ENCODE measurements at regions not wholly inside any gene's neighbourhood (a gene's known extent, or its start where the extent isn't known, plus 50 kb on each side); places are given as distances from the start of the nearest gene placed in this dataset.
"Not testable (repeated sequence)": the region's sequence is repeated elsewhere in the genome, so short reads cannot be mapped to it uniquely, and the experiment has no call there.

DNA sequence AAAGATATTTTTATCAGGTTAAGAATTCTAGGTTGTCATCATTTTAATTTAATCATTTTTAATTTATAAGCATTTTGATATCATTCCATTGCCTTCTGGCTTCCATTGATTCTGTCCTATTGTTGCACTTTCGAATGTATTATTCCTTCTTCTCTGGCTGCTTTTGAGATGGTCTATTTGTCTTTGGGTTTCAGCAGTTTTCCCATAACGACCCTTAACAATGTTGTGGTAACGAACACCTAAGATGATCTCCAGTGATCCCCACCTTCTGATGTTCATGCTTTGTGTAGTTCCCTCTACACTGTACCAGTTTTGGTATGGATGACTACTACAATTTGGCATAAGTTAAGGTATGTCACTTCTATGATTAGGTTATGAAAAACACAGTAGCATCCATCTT, 59.9 kb downstream of the MINAR1 start:
- no peak overlapping the region for H3K4me3 Mint-ChIP-seq
- no peaks in the 10 kb centered on the region for H3K4me1 Mint-ChIP-seq (ENCODE audit: low read depth)
- DNase-seq (ENCODE audit: low spot score): no peak
- no peak overlapping the region for H3K27ac Mint-ChIP-seq
- H3K9me3 Mint-ChIP-seq: no peaks in the 10 kb centered on the region
- no peaks in the 10 kb centered on the region for H3K36me3 Mint-ChIP-seq (ENCODE audit: low read depth)
- no peaks in the 10 kb centered on the region for H3K27me3 Mint-ChIP-seq (ENCODE audit: low read depth)

DNA sequence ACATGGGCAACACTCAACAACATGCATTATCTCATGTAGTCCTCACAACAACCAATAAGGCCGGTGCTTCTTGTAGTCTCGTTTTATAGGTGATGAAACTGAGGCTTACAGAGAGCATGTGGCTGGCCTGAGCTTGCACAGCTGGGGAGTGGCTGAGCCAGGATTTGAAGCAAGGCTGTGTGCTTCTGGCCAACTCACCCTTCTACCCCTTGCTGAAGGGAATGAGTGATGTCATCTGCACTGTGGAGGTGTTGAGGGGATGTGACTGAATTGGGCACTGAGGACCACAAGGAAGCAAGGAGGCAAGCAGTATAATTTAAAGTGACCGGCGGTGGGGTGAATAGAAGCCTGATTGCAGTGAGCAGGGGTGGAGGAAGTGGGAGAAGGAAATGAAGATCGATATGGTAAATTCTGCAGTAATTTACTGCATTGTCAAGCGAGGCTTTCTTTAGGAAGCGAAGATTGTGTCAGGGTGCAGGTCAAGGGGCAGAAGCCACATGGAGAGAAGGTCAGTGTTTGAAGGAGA, 62.3 kb downstream of the MINAR1 start:
- no peaks in the 10 kb centered on the region for H3K36me3 Mint-ChIP-seq (ENCODE audit: low read depth)

DNA sequence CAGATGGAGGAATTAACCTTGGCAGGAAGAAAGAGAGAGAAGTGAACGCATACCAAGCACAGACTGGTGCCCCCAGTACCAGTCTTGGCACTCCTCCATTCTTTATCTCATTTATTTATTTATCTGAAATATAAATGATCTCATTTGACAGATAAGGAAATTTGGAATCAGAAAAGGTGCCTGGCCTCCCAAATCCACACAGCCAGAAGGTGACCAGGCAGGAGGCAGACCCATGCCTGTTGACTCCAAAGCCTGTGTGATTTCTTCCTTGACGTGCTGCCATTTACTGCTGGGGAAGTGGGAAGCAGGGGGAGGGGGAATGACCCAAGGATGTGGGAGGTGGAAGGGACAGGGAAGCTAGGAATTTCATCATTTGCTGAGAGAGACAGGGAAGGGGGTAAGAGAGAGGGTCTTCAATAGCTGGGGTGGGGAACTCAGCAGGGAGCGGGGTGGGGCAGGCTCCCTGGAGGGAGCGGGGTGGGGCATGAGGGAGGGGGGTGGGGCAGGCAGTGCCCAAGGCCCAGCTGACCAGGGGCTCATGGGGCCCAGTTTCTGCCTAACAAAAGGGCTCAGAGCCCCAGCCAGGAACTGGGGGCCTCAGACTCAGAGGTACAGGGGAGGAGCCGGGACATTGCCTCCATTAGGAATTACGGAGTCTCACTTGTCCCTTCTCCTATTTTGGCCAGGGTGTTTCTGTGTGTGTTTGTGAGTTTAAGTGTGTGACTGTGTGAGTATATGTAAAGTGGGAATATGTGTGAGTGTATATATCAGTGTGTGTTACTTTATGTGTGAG, 63.0 kb downstream of the MINAR1 start:
- Mint-ChIP-seq H3K4me1 (ENCODE audit: low read depth) (no peaks in the 10 kb centered on the region), H3K9me3 (no peaks in the 10 kb centered on the region), H3K27ac (no peak overlapping the region), H3K4me3 (no peak overlapping the region), H3K36me3 (ENCODE audit: low read depth) (no peaks in the 10 kb centered on the region), H3K27me3 (ENCODE audit: low read depth) (no peaks in the 10 kb centered on the region)
- no peak for DNase-seq (ENCODE audit: low spot score)

More for the DNA sequence above, 62.3 kb downstream of the MINAR1 start:
- no peaks in the 10 kb centered on the region for H3K9me3 Mint-ChIP-seq
- no peaks in the 10 kb centered on the region for H3K4me1 Mint-ChIP-seq (ENCODE audit: low read depth)
- DNase-seq (ENCODE audit: low spot score): no peak
- H3K27ac Mint-ChIP-seq: no peak overlapping the region
- no peak overlapping the region for H3K4me3 Mint-ChIP-seq
- H3K27me3 Mint-ChIP-seq (ENCODE audit: low read depth): no peaks in the 10 kb centered on the region

DNA sequence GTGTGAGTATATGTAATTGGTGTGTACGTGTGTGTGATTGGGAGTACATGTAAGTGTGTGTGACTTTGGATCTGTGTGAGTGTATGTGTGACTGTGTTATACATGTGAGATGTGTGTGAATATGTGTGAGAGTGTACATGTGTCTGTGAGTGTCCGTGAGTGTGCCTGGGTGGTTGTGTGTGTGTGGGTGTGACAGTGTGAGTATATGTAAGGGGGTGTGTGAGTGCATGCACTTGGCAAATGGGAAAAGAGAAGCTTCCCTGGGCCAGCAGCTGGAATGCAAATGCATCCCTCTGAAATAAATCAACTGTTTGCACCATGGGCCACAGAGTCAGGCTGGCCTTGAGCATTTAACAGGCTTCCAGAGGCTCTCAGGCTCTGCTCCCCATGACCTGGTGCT, 63.6 kb downstream of the MINAR1 start:
- no peak for DNase-seq (ENCODE audit: low spot score)
- Mint-ChIP-seq H3K27ac (no peak overlapping the region), H3K4me1 (ENCODE audit: low read depth) (no peaks in the 10 kb centered on the region), H3K9me3 (no peaks in the 10 kb centered on the region), H3K36me3 (ENCODE audit: low read depth) (no peaks in the 10 kb centered on the region), H3K4me3 (no peak overlapping the region), H3K27me3 (ENCODE audit: low read depth) (no peaks in the 10 kb centered on the region)

DNA sequence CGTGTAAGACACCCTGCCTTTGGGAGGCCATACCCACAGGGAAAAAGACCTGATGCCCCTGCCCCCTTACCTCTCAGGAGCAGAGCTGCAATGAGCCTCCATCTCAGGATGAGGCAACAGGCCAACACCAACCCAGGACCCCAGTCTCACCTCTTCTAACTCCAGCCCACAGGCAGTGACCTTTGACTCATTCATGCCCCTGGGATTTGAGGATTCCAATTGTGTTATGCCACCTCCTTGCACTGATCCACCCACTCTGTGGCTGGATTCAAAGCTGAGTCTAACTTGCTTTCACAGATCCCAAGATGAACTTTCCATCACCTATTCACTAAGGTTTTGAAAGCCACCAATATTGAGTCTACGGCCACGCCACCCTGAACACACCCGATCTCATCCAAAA, 64.7 kb downstream of the MINAR1 start:
- Mint-ChIP-seq H3K36me3 (ENCODE audit: low read depth) (no peaks in the 10 kb centered on the region), H3K27ac (no peak overlapping the region), H3K4me3 (no peak overlapping the region), H3K4me1 (ENCODE audit: low read depth) (no peaks in the 10 kb centered on the region), H3K27me3 (ENCODE audit: low read depth) (no peaks in the 10 kb centered on the region), H3K9me3 (no peaks in the 10 kb centered on the region)
- no peak for DNase-seq (ENCODE audit: low spot score)

DNA sequence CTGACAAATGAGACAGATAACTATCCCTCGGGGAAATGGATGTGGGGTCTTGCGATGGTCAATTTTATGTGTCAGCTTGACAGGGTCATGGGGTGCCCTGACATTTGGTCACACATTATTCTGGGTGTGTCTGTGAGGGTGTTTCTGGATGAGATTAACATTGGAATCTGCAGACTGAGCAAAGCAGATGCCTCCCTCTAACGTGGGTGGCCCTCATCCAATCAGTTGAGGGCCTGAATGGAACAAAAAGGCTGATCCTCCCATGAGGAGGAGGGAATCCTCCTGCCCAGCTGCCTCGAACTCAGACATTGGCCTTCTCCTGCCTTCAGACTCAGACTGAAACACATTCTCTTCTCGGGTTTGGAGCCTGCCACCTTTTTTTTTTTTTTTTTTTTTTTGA, 69.0 kb downstream of the MINAR1 start:
- H3K4me1 Mint-ChIP-seq (ENCODE audit: low read depth): no peaks in the 10 kb centered on the region
- no peak overlapping the region for H3K27ac Mint-ChIP-seq
- no peaks in the 10 kb centered on the region for H3K27me3 Mint-ChIP-seq (ENCODE audit: low read depth)
- no peaks in the 10 kb centered on the region for H3K9me3 Mint-ChIP-seq
- no peak for DNase-seq (ENCODE audit: low spot score)
- H3K4me3 Mint-ChIP-seq: no peak overlapping the region
- H3K36me3 Mint-ChIP-seq (ENCODE audit: low read depth): no peaks in the 10 kb centered on the region

DNA sequence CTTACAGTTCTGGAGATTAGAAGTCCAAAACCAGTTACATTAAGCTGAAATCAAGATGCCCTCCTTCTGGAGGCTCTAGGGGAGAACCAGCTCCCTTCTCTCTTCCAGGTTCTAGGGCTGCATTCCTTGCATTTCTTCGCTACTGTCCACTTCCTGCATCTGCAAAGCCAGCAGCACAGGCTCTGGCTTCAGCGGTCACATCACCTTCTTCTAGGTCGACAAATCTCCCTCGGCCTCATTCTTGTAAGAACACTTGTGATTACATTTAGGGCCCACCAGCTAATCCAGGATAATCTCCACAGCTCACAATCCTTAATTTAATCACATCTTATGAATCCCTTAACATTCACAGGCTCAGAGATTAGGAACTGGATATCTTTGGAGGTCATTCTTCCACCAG, 73.8 kb downstream of the MINAR1 start:
- Mint-ChIP-seq H3K27me3 (ENCODE audit: low read depth) (no peaks in the 10 kb centered on the region), H3K4me3 (no peak overlapping the region), H3K9me3 (no peaks in the 10 kb centered on the region), H3K27ac (no peak overlapping the region), H3K4me1 (ENCODE audit: low read depth) (no peaks in the 10 kb centered on the region), H3K36me3 (ENCODE audit: low read depth) (no peaks in the 10 kb centered on the region)
- no peak for DNase-seq (ENCODE audit: low spot score)

DNA sequence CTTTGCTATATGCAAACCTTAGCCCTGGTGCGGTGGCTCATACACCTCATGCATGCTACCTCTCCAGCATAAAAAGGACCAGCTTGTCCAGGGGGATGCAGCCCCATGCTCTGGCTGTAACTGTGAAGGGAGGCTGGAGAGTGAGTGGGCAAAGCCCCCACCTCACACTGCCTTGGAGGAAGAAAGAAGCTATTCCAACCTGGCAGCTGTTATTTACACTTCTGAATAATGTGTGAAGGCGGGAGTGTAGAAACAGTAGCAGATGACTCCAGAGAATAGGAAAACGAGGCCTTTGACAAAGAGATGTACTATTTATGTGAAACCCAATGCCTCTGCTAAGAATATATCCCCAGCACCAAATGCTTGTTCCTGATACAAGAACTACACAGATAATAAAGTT, 80.7 kb downstream of the MINAR1 start:
- H3K27ac Mint-ChIP-seq; DNase-seq (ENCODE audit: low spot score); H3K9me3 Mint-ChIP-seq; H3K4me3 Mint-ChIP-seq; H3K36me3 Mint-ChIP-seq (ENCODE audit: low read depth); H3K27me3 Mint-ChIP-seq (ENCODE audit: low read depth); H3K4me1 Mint-ChIP-seq (ENCODE audit: low read depth): not testable (repeated sequence)

DNA sequence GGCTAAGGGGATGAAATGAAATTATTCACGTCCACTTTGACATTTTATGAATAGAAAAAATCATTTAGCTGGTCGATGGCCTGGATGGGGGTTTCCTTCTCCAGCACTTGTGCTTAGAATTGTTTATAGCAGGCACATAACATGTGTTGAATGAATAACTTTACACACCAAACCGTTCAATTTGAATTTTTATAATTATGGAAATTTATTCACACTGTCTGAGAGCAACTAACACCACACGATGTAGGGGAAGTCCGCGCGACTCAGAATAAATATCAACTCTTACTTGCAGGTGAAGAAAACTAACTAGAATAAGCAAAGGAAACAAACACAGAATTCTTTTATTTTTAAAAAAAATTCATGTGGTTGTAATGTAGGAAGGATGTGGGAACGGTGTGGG, 81.3 kb downstream of the MINAR1 start:
- Mint-ChIP-seq H3K27me3 (ENCODE audit: low read depth) (no peaks in the 10 kb centered on the region), H3K4me3 (no peak overlapping the region), H3K4me1 (ENCODE audit: low read depth) (no peaks in the 10 kb centered on the region), H3K36me3 (ENCODE audit: low read depth) (no peaks in the 10 kb centered on the region), H3K27ac (no peak overlapping the region), H3K9me3 (no peaks in the 10 kb centered on the region)
- no peak for DNase-seq (ENCODE audit: low spot score)

DNA sequence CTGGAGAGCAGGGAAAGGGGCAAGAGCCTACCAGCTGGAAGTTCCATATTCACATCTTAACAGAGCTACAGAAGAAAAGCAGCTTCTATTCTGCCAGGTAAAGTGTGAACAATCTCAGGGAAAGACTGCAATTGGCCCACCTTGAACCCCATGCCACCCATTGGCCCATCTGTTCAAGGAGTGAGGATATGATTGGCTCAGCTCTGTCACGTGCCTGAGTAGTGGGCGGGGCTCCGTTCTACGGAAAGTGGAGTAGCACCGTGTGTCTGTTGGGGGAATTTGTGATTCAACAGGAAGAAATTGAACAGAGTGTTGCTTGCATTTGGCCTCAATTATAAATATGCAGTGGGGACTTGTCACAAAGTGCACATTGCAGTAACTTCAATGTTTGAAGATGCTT, 81.8 kb downstream of the MINAR1 start:
- Mint-ChIP-seq H3K4me1 (ENCODE audit: low read depth) (no peaks in the 10 kb centered on the region), H3K27ac (no peak overlapping the region), H3K36me3 (ENCODE audit: low read depth) (no peaks in the 10 kb centered on the region), H3K27me3 (ENCODE audit: low read depth) (no peaks in the 10 kb centered on the region), H3K9me3 (no peaks in the 10 kb centered on the region), H3K4me3 (no peak overlapping the region)
- no peak for DNase-seq (ENCODE audit: low spot score)

DNA sequence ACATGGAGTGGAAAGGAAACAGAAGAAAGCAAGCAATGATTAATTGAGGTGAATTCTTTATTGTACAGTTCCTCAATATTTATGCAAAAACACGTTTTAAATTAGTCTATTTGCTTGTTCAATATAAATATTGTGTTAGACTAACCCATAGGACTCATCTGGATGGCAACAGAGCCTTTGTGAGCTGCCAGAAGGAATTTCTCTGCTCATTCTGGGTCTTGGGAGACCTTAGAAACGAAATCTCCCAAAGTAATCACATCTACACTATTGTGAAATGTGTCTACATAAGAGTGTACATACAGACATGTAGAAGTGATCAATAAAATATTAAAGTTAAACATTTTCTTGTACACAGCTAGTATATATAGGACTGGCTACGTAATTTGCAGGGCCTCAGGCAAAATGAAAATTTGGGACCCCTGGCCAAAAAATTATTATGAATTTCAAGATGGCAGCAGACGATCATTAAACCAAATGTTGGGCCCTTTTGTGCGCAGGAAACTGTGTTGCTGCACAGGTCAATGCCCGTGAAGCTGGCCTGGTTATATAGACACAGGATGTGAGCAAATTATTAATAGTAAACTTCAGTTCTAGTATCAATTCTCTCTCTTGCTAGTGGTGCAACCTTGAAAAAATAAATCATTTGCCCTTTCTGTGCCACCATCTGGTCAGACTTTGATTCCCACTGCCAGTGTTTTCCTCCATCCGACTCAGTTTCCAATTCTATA, 83.3 kb downstream of the MINAR1 start:
- Mint-ChIP-seq H3K27ac (no peak overlapping the region), H3K9me3 (no peaks in the 10 kb centered on the region), H3K4me3 (no peak overlapping the region), H3K27me3 (ENCODE audit: low read depth) (no peaks in the 10 kb centered on the region), H3K36me3 (ENCODE audit: low read depth) (no peaks in the 10 kb centered on the region), H3K4me1 (ENCODE audit: low read depth) (no peaks in the 10 kb centered on the region)
- DNase-seq (ENCODE audit: low spot score): no peak

DNA sequence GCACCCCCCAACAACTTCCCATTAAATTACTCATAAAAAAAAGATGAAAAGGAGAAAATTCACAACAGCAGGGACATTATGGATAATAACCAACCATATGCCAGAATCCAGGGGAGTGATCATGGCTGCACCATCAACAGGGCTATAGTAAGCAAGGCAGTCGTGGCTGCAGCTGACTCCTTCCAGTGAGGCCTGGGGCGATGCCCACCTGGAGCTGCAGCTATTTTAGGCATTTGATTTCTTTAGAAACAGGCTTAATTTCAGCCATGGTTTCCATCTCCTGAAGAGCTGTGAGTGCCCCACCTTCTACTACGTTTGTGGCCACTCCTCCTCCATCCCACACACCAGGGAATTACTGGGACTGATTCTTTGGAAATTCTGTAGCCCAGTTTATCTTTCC, 84.0 kb downstream of the MINAR1 start:
- no peaks in the 10 kb centered on the region for H3K9me3 Mint-ChIP-seq
- H3K27ac Mint-ChIP-seq: no peak overlapping the region
- DNase-seq (ENCODE audit: low spot score): no peak
- H3K36me3 Mint-ChIP-seq (ENCODE audit: low read depth): no peaks in the 10 kb centered on the region
- no peak overlapping the region for H3K4me3 Mint-ChIP-seq
- H3K27me3 Mint-ChIP-seq (ENCODE audit: low read depth): peaks cover 4% of the 10 kb centered on the region
- no peaks in the 10 kb centered on the region for H3K4me1 Mint-ChIP-seq (ENCODE audit: low read depth)

DNA sequence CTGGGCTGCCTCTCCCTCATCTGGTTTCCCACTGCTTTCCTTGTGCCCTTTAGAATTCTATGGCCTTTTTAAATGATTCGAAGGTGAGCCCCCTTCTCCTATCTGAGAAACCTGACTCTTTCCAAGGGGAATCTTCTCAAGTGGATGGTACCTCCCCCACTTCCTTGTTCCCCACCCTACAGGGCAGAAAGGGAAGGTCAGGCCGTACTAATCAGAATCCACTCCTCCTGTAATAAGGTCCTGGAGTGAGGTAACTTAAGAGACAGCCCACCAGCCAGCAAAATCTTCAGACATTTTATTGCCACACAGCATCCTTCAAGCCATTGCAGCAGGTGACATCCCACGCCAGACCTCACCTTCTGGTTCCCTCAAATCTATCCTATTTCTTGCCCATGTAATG, 84.5 kb downstream of the MINAR1 start:
- no peaks in the 10 kb centered on the region for H3K4me1 Mint-ChIP-seq (ENCODE audit: low read depth)
- H3K36me3 Mint-ChIP-seq (ENCODE audit: low read depth): no peaks in the 10 kb centered on the region
- H3K27me3 Mint-ChIP-seq (ENCODE audit: low read depth): peaks cover 8% of the 10 kb centered on the region
- H3K27ac Mint-ChIP-seq: no peak overlapping the region
- DNase-seq (ENCODE audit: low spot score): no peak
- H3K9me3 Mint-ChIP-seq: no peaks in the 10 kb centered on the region
- no peak overlapping the region for H3K4me3 Mint-ChIP-seq

DNA sequence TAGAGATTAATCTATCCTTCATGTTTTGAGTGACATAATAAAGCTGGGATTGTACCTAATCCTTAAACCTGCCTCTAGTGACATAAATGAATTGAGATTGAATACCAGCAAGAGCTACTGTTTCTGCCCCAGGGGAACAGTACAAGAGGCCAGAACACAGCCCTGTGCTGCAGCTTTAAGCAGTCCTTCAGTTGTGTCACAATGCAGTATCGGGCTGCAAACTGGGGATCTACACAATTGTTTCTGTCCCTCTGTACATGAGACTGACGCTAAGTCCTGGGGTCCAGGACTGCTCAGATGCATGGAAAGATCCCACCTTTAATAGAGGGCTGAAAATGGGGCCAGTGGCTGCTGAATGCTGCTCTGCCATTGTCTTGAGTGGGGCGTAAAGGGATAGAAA, 87.5 kb downstream of the MINAR1 start:
- Mint-ChIP-seq H3K27me3 (ENCODE audit: low read depth) (peaks cover 9% of the 10 kb centered on the region), H3K27ac (no peak overlapping the region), H3K36me3 (ENCODE audit: low read depth) (no peaks in the 10 kb centered on the region), H3K4me1 (ENCODE audit: low read depth) (no peaks in the 10 kb centered on the region), H3K9me3 (no peaks in the 10 kb centered on the region), H3K4me3 (no peak overlapping the region)
- DNase-seq (ENCODE audit: low spot score): no peak

Data from T-helper 2 cell treated with Interferon-gamma antibody and Interleukin-4, amounts not matched to agents 5 μg/mL and 100 μg/mL, for 36 hours (primary cell).